GM21717 (cell line): ENCODE measurements at regions not wholly inside any gene's neighbourhood (a gene's known extent, or its start where the extent isn't known, plus 50 kb on each side); places are given as distances from the start of the nearest gene placed in this dataset.
"Not testable (repeated sequence)": the region's sequence is repeated elsewhere in the genome, so short reads cannot be mapped to it uniquely, and the experiment has no call there.

Source experiments
- ATAC-seq: cut with Tn5 transposase; IDR thresholded peaks from one replicate; pipeline ENCODE4 v1.9.1; 2021; ENCODE audit warnings: mild to moderate bottlenecking, moderate library complexity; ENCODE audit not compliant: unreplicated experiment

- ATAC-seq, result not testable (repeated sequence)
Observed at GRCh38 chr1:243074224-243074623, 180.9 kb downstream of the CEP170 start.

- ATAC-seq, result not testable (repeated sequence)
Observed at GRCh38 chr1:243067056-243067455, 188.0 kb downstream of the CEP170 start.

- ATAC-seq, result not testable (repeated sequence)
Observed at GRCh38 chr1:243061965-243062364, 193.1 kb downstream of the CEP170 start.

- ATAC-seq, result not testable (repeated sequence)
Observed at GRCh38 chr1:243055510-243055909, 199.6 kb downstream of the CEP170 start.

- ATAC-seq, result not testable (repeated sequence)
Observed at GRCh38 chr1:243055091-243055490, 200.0 kb downstream of the CEP170 start.

GRCh38 chr1:243054681-243055080, 200.4 kb downstream of the CEP170 start:
- not testable (repeated sequence) for ATAC-seq

- not testable (repeated sequence) for ATAC-seq
Observed at GRCh38 chr1:243053048-243053447, 202.0 kb downstream of the CEP170 start.

- not testable (repeated sequence) for ATAC-seq
Observed at GRCh38 chr1:243050613-243051012, 204.5 kb downstream of the CEP170 start.

- not testable (repeated sequence) for ATAC-seq
Observed at GRCh38 chr1:243049716-243050115, 205.4 kb downstream of the CEP170 start.

- not testable (repeated sequence) for ATAC-seq
Observed at GRCh38 chr1:243021365-243021764, 233.7 kb downstream of the CEP170 start.

GRCh38 chr1:243019030-243019635, 235.9 kb downstream of the CEP170 start:
- ATAC-seq, result not testable (repeated sequence)

- ATAC-seq, result not testable (repeated sequence)
Observed at GRCh38 chr1:243010719-243011118, 244.4 kb downstream of the CEP170 start.

GRCh38 chr1:243001003-243001402, 254.1 kb downstream of the CEP170 start:
- not testable (repeated sequence) for ATAC-seq

- not testable (repeated sequence) for ATAC-seq
Observed at GRCh38 chr1:242992776-242993175, 262.3 kb downstream of the CEP170 start.

GRCh38 chr1:242985096-242985495, 270.0 kb downstream of the CEP170 start:
- ATAC-seq, result not testable (repeated sequence)

GRCh38 chr1:242973341-242973740, 281.7 kb downstream of the CEP170 start:
- ATAC-seq, result not testable (repeated sequence)

GRCh38 chr1:242966892-242967291, 288.2 kb downstream of the CEP170 start:
- no peak for ATAC-seq

- not testable (repeated sequence) for ATAC-seq
Observed at GRCh38 chr1:242959397-242959796, 295.7 kb downstream of the CEP170 start.

- not testable (repeated sequence) for ATAC-seq
Observed at GRCh38 chr1:242954945-242955344, 300.1 kb downstream of the CEP170 start.

GRCh38 chr1:242946206-242946605, 308.9 kb downstream of the CEP170 start:
- ATAC-seq, result no peak

- ATAC-seq, result not testable (repeated sequence)
Observed at GRCh38 chr1:242936725-242937124, 318.4 kb downstream of the CEP170 start.

GRCh38 chr1:242924717-242925116, 330.4 kb downstream of the CEP170 start:
- not testable (repeated sequence) for ATAC-seq

- ATAC-seq, result not testable (repeated sequence)
Observed at GRCh38 chr1:242923603-242924002, 331.5 kb downstream of the CEP170 start.
